ENCODE measurements at regions not wholly inside any gene's neighbourhood (a gene's known extent, or its start where the extent isn't known, plus 50 kb on each side); places are given as distances from the start of the nearest gene placed in this dataset.
A peak's percentile ranks its signal among the peaks of the same experiment; 100 is the strongest.

DNA sequence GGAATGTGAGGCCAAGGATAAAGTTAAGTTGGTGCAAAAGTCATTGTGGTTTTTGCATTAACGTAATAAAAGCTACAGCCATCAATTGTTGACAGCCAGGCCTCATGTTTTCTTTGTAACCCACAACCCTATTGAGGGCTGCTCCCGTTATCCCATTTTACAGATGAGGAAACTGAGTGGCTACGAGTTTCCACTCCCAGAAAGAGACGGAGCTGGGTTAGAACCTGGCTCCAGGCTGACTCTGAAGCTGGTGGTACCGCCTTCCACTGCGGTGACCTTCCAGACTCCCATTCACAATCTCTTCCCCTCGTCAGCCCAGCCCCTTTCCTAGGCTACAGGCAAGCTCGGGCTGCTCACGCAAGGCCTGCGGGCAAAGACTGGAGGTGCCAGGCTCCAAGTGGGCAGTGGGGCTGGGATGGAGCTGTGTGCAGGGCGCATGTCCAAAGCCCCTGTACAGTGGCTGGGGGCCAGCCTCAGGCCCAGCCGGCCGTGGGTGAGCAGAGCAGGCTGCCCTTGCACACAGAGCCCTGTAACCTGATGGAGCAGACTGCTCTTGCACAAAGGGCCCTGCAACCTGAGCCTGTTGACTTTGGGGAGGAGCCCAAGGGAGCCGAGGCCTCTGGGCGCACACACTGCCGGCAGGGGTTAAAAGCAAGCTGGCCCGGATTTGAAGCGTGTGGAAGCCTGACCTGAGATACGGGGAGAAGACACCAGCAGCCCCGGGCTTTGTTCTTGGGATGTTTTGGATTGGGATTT lies 97.4 kb upstream of the TMPRSS2 start (continued):
- peak; percentile 93 for TF ChIP-seq MTA1 (CRISPR knock-in tag; IDR thresholded peaks at IDR 0.05; ENCODE audit: borderline replicate concordance)
- TF ChIP-seq CHD2 (IDR thresholded peaks at IDR 0.05; ENCODE audit: low read depth, low read length): no peak
- TF ChIP-seq, protein P1, sequence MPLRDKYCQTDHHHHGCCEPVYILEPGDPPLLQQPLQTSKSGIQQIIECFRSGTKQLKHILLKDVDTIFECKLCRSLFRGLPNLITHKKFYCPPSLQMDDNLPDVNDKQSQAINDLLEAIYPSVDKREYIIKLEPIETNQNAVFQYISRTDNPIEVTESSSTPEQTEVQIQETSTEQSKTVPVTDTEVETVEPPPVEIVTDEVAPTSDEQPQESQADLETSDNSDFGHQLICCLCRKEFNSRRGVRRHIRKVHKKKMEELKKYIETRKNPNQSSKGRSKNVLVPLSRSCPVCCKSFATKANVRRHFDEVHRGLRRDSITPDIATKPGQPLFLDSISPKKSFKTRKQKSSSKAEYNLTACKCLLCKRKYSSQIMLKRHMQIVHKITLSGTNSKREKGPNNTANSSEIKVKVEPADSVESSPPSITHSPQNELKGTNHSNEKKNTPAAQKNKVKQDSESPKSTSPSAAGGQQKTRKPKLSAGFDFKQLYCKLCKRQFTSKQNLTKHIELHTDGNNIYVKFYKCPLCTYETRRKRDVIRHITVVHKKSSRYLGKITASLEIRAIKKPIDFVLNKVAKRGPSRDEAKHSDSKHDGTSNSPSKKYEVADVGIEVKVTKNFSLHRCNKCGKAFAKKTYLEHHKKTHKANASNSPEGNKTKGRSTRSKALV (CRISPR knock-in tag; IDR thresholded peaks at IDR 0.05): peak; percentile 59; the same call in 1 of the 2 replicates
- peak; percentile 45 for TF ChIP-seq TEAD3 (CRISPR knock-in tag; optimal IDR thresholded peaks at IDR 0.05; ENCODE audit: borderline replicate concordance)
- TF ChIP-seq ZNF782 (CRISPR knock-in tag; IDR thresholded peaks at IDR 0.05; ENCODE audit: borderline replicate concordance): peak; percentile 84; the same call in 1 of the 2 replicates

GRCh38 chr21:41604583-41605041 lies 96.7 kb upstream of the TMPRSS2 start:
- no peak for DNase-seq (ENCODE audit: low spot score)
- no TSS peak for BruUV-seq (replicated peaks)
- TF ChIP-seq NRL (CRISPR knock-in tag; IDR thresholded peaks at IDR 0.05; ENCODE audit: borderline replicate concordance): 0 out of 2 replicates have a peak, but pooled peaks have one; percentile 32
- TF ChIP-seq, protein P2, sequence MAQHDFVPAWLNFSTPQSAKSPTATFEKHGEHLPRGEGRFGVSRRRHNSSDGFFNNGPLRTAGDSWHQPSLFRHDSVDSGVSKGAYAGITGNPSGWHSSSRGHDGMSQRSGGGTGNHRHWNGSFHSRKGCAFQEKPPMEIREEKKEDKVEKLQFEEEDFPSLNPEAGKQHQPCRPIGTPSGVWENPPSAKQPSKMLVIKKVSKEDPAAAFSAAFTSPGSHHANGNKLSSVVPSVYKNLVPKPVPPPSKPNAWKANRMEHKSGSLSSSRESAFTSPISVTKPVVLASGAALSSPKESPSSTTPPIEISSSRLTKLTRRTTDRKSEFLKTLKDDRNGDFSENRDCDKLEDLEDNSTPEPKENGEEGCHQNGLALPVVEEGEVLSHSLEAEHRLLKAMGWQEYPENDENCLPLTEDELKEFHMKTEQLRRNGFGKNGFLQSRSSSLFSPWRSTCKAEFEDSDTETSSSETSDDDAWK (CRISPR knock-in tag; IDR thresholded peaks at IDR 0.05): no peak
- TF ChIP-seq NR2F2 (IDR thresholded peaks at IDR 0.05; ENCODE audit: borderline replicate concordance, low read depth): no peak
- TF ChIP-seq SP140L (CRISPR knock-in tag; IDR thresholded peaks at IDR 0.05; ENCODE audit: borderline replicate concordance): no peak
- ChIA-PET POLR2A (no interaction called here), CTCF (ENCODE audit: low intra/inter-chr PET ratio, low total read pairs) (no interaction called here)
- intact Hi-C loops (cut with micrococcal nuclease; ENCODE audit: unreplicated experiment) (loop anchor here (5.0 to 10.0 kb wide), 2 partner anchors 127 to 320 kb away; no protein-coding TSS in a partner anchor), in situ Hi-C loops (cut with HindIII; ENCODE audit: extremely low pct_ligation_motif_present, low pct_unique_long_range_greater_than_20kb) (loop anchor here (25.0 kb wide), 1 partner anchor 508 kb away; no protein-coding TSS in a partner anchor)
- FAIRE-seq: no peak
- no peak overlapping the region for H3K9ac ChIP-seq (ENCODE audit: insufficient read depth, low read depth, low read length)
- H3K79me2 ChIP-seq (ENCODE audit: insufficient read depth, low read length): no peaks in the 10 kb centered on the region
- no peaks in the 10 kb centered on the region for H3K36me3 ChIP-seq (replicated peaks in 1 of 2; ENCODE audit: control insufficient read depth in 1 of 2, insufficient read depth in 2 of 2, low read length in 2 of 2)
- no peaks in the 10 kb centered on the region for H4K20me1 ChIP-seq (ENCODE audit: insufficient read depth, low read length)
- ATAC-seq: no peak
- H3K4me3 ChIP-seq (replicated peaks in 1 of 3; ENCODE audit: insufficient read depth in 1 of 3, low read depth in 2 of 3, low read length in 3 of 3): no peak overlapping the region
- peaks cover 57% of the 10 kb centered on the region for H3K4me1 ChIP-seq (ENCODE audit: insufficient read depth, low read length)
- 67% methylated on average over 9 of the region's 12 CpGs for WGBS (ENCODE audit: low lambda C conversion rate)
- H3K27me3 ChIP-seq (ENCODE audit: control insufficient read depth in 1 of 2, insufficient read depth in 2 of 2, low read length in 2 of 2): peaks cover 0 to 8% of the 10 kb centered on the region in 2 experiments; a peak in 3 of 5 replicates
- no peak overlapping the region for H3K27ac ChIP-seq (ENCODE audit: extremely low read length, insufficient read depth, low read length)
- H3K9me3 ChIP-seq (ENCODE audit: low read length): no peaks in the 10 kb centered on the region
- no peak overlapping the region for H2AFZ ChIP-seq (ENCODE audit: low read length)
- H3K4me2 ChIP-seq (ENCODE audit: low read depth, low read length): 0 out of 2 replicates have a peak overlapping the region, but pooled peaks have one; percentile 5

All from HepG2 (cell line).